GM21381 (cell line): ENCODE measurements at regions not wholly inside any gene's neighbourhood (a gene's known extent, or its start where the extent isn't known, plus 50 kb on each side); places are given as distances from the start of the nearest gene placed in this dataset.
"Not testable (repeated sequence)": the region's sequence is repeated elsewhere in the genome, so short reads cannot be mapped to it uniquely, and the experiment has no call there.

ENCODE experiments used
- ATAC-seq: cut with Tn5 transposase; IDR thresholded peaks from one replicate; pipeline ENCODE4 v1.9.1; 2021; ENCODE audit warnings: mild to moderate bottlenecking, moderate library complexity; ENCODE audit not compliant: unreplicated experiment

- ATAC-seq = no peak
Observed at GRCh38 chr17:77085926-77086432, 54.8 kb upstream of the SEC14L1 start.

GRCh38 chr17:77086433-77087010, 54.2 kb upstream of the SEC14L1 start:
- ATAC-seq = no peak

GRCh38 chr17:77087650-77088454, 52.9 kb upstream of the SEC14L1 start:
- no peak for ATAC-seq

GRCh38 chr17:77088455-77089123, 52.2 kb upstream of the SEC14L1 start:
- ATAC-seq = peak; percentile 92

- ATAC-seq = no peak
Observed at GRCh38 chr17:77089124-77089490, 51.7 kb upstream of the SEC14L1 start.

GRCh38 chr17:77089949-77090348, 50.8 kb upstream of the SEC14L1 start:
- not testable (repeated sequence) for ATAC-seq

- no peak for ATAC-seq
Observed at GRCh38 chr17:77090476-77090875, 50.3 kb upstream of the SEC14L1 start.
